H1 (cell line): ENCODE measurements at regions not wholly inside any gene's neighbourhood (a gene's known extent, or its start where the extent isn't known, plus 50 kb on each side); places are given as distances from the start of the nearest gene placed in this dataset.

Experiments used
- CTCF ChIA-PET: fragments of 300-600 bp; sonication (Branson Sonifier 250); formaldehyde crosslinking; loops from one replicate; lab custom pipeline; 2021; ENCODE audit not compliant: partially characterized antibody; lab: Charles Lee
- POLR2A ChIA-PET: fragments of 300-600 bp; sonication (Branson Sonifier 250); formaldehyde crosslinking; loops from one replicate; lab custom pipeline; 2021; ENCODE audit warnings: inconsistent platforms; ENCODE audit not compliant: partially characterized antibody; lab: Charles Lee
- DNase-seq, 2 experiments: peaks; one replicate each; pipeline versions ENCODE4 v3.0.0 to v3.0.0-alpha.2; 2010 to 2022; ENCODE audit warnings: low spot score in 2 of 2, low read depth in 1 of 2, mixed read lengths in 1 of 2
- FAIRE-seq: peaks from 2 replicates; lab custom pipeline; 2011; peaks lifted over from hg19 to GRCh38; lab: Jason Lieb, UNC
- H2AFZ ChIP-seq: 2 replicates; pipeline ENCODE4 v1.8.1; 2012; ENCODE audit warnings: low read length, inconsistent platforms
- H2AK5ac ChIP-seq: 2 replicates; pipeline ENCODE4 v1.6.1; 2013; ENCODE audit warnings: low read depth, low read length
- H2BK120ac ChIP-seq: replicated peaks from 2 replicates; pipeline ENCODE3; 2013; ENCODE audit warnings: low read depth, low read length, inconsistent platforms
- H2BK12ac ChIP-seq: 2 replicates; pipeline ENCODE4 v1.6.1; 2013; ENCODE audit warnings: low read depth, low read length
- H2BK15ac ChIP-seq: 2 replicates; pipeline ENCODE4 v1.6.1; 2013; ENCODE audit warnings: low read length
- H2BK20ac ChIP-seq: 2 replicates; pipeline ENCODE4 v1.6.1; 2013; ENCODE audit warnings: low read length
- H2BK5ac ChIP-seq: 2 replicates; pipeline ENCODE4 v1.6.1; 2013; ENCODE audit warnings: low read depth, low read length
- H3K14ac ChIP-seq: 2 replicates; pipeline ENCODE4 v1.6.1; 2013; ENCODE audit warnings: inconsistent platforms; ENCODE audit not compliant: insufficient read length
- H3K18ac ChIP-seq: 2 replicates; pipeline ENCODE4 v1.6.1; 2013; ENCODE audit warnings: low read length; ENCODE audit errors: extremely low read depth
- H3K23ac ChIP-seq: 2 replicates; pipeline ENCODE4 v1.6.1; 2013; ENCODE audit warnings: inconsistent platforms; ENCODE audit not compliant: insufficient read length
- H3K23me2 ChIP-seq: 2 replicates; pipeline ENCODE4 v1.6.1; 2013; ENCODE audit warnings: low read depth, low read length
- H3K27ac ChIP-seq: 2 replicates; pipeline ENCODE4 v1.6.1; 2011; ENCODE audit warnings: low read depth, low read length, inconsistent platforms
- H3K27me3 ChIP-seq, 4 experiments: replicated peaks in 1 of 4; 1 replicate in 1 of 4; 2 replicates in 3 of 4; pipeline versions ENCODE4 v1.6.1 to v1.8.1; 2011 to 2013; ENCODE audit warnings: low read length in 3 of 4, mild to moderate bottlenecking in 3 of 4, inconsistent platforms in 2 of 4, mixed read lengths in 2 of 4, moderate library complexity in 1 of 4; ENCODE audit not compliant: control insufficient read depth in 3 of 4, insufficient read depth in 3 of 4; ENCODE audit errors: extremely low read depth in 1 of 4
- H3K36me3 ChIP-seq, 4 experiments: 2 replicates each; pipeline versions ENCODE4 v1.6.1 to v1.8.1; 2011 to 2013; ENCODE audit warnings: mild to moderate bottlenecking in 4 of 4, low read length in 3 of 4, moderate library complexity in 2 of 4, control low read depth in 1 of 4, inconsistent platforms in 1 of 4; ENCODE audit not compliant: insufficient read depth in 4 of 4, control insufficient read depth in 2 of 4
- H3K4ac ChIP-seq: replicated peaks from 2 replicates; pipeline ENCODE3; 2013; ENCODE audit warnings: low read length, low read depth, mixed read lengths, inconsistent platforms; ENCODE audit not compliant: insufficient read length
- H3K4me1 ChIP-seq, 4 experiments: replicated peaks in 1 of 4; 1 replicate in 1 of 4; 2 replicates in 3 of 4; pipeline versions ENCODE4 v1.6.1 to v1.8.1; 2011 to 2013; ENCODE audit warnings: low read length in 3 of 4, inconsistent platforms in 2 of 4, mixed read lengths in 1 of 4; ENCODE audit not compliant: insufficient read depth in 4 of 4, control insufficient read depth in 3 of 4
- H3K4me2 ChIP-seq, 2 experiments: 2 replicates each; pipeline versions ENCODE4 v1.6.1 to v1.8.1; 2011 to 2013; ENCODE audit warnings: low read depth in 2 of 2, low read length in 2 of 2, control low read depth in 1 of 2, inconsistent platforms in 1 of 2, mild to moderate bottlenecking in 1 of 2; ENCODE audit not compliant: insufficient read depth in 1 of 2
- H3K4me3 ChIP-seq, 4 experiments: fragments of 200-600, 300-600 bp in 1 of 4; sonication (generic), shearing (Covaris generic), sonication (Bioruptor Twin) in 1 of 4; 2 replicates each; pipeline versions ENCODE4 v1.5.1 to v1.8.1; 2011 to 2016; ENCODE audit warnings: low read length in 4 of 4, low read depth in 3 of 4, control low read depth in 2 of 4, inconsistent platforms in 2 of 4, mild to moderate bottlenecking in 2 of 4, mixed read lengths in 1 of 4, moderate library complexity in 1 of 4; ENCODE audit not compliant: insufficient read depth in 2 of 4; ENCODE audit errors: extremely low read depth in 1 of 4
- H3K56ac ChIP-seq: replicated peaks from 2 replicates; pipeline ENCODE3; 2013; ENCODE audit warnings: low read depth, mild to moderate bottlenecking, mixed read lengths, low read length, inconsistent platforms; ENCODE audit not compliant: insufficient read length
- H3K79me1 ChIP-seq: 2 replicates; pipeline ENCODE4 v1.6.1; 2013; ENCODE audit warnings: low read depth, low read length, control low read depth
- H3K79me2 ChIP-seq, 2 experiments: 2 replicates each; pipeline versions ENCODE4 v1.6.1 to v1.8.1; 2012 to 2013; ENCODE audit warnings: low read length in 2 of 2, mild to moderate bottlenecking in 2 of 2, inconsistent platforms in 1 of 2; ENCODE audit not compliant: insufficient read depth in 2 of 2, control insufficient read depth in 1 of 2
- H3K9ac ChIP-seq, 4 experiments: replicated peaks in 1 of 4; 1 replicate in 1 of 4; 2 replicates in 3 of 4; pipeline versions ENCODE4 v1.6.1 to v1.8.1; 2011 to 2013; ENCODE audit warnings: low read depth in 3 of 4, low read length in 3 of 4, control low read depth in 2 of 4, mild to moderate bottlenecking in 2 of 4, moderate library complexity in 2 of 4, inconsistent platforms in 1 of 4; ENCODE audit errors: extremely low read depth in 1 of 4
- H3K9me3 ChIP-seq, 2 experiments: 2 replicates each; pipeline versions ENCODE4 v1.6.1 to v1.8.1; 2012 to 2013; ENCODE audit warnings: mild to moderate bottlenecking in 2 of 2, moderate library complexity in 2 of 2, control low read depth in 1 of 2, inconsistent platforms in 1 of 2, low read depth in 1 of 2, low read length in 1 of 2, mixed read lengths in 1 of 2; ENCODE audit not compliant: insufficient read depth in 2 of 2
- H4K20me1 ChIP-seq, 2 experiments: replicated peaks in 1 of 2; 2 replicates each; pipeline versions ENCODE3 to v1.8.1; 2011 to 2013; ENCODE audit warnings: inconsistent platforms in 2 of 2, low read length in 2 of 2, mild to moderate bottlenecking in 1 of 2; ENCODE audit not compliant: insufficient read depth in 2 of 2, control insufficient read depth in 1 of 2
- H4K5ac ChIP-seq: 2 replicates; pipeline ENCODE4 v1.6.1; 2013; ENCODE audit warnings: low read length, low read depth, mixed read lengths, inconsistent platforms; ENCODE audit not compliant: insufficient read length
- H4K8ac ChIP-seq: 2 replicates; pipeline ENCODE4 v1.8.0; 2013; ENCODE audit warnings: mild to moderate bottlenecking, moderate library complexity, low read length, inconsistent platforms; ENCODE audit not compliant: insufficient read depth; ENCODE audit errors: extremely low read depth
- H4K91ac ChIP-seq: replicated peaks from 2 replicates; pipeline ENCODE3; 2013; ENCODE audit warnings: low read length, mixed read lengths, inconsistent platforms; ENCODE audit not compliant: insufficient read length
- CHD2 ChIP-seq: IDR thresholded peaks from 2 replicates; pipeline ENCODE4 v1.6.1; 2012; ENCODE audit warnings: low read length, improper control_type of control experiment
- CTBP2 ChIP-seq: IDR thresholded peaks from 2 replicates; pipeline ENCODE4 v1.7.0; 2011; ENCODE audit warnings: borderline replicate concordance, mild to moderate bottlenecking, moderate library complexity, mixed read lengths, low read length; ENCODE audit not compliant: insufficient read depth, insufficient read length
- CTCF ChIP-seq, 3 experiments: IDR thresholded peaks; 1 replicate in 2 of 3; 2 replicates in 1 of 3; pipeline versions ENCODE4 v1.5.1 to v1.6.1; 2011; ENCODE audit warnings: low read length in 3 of 3, mild to moderate bottlenecking in 3 of 3, inconsistent platforms in 2 of 3, low read depth in 1 of 3, moderate library complexity in 1 of 3; ENCODE audit not compliant: insufficient read depth in 1 of 3; ENCODE audit errors: control extremely low read depth in 1 of 3
- GTF2F1 ChIP-seq: IDR thresholded peaks from 2 replicates; pipeline ENCODE4 v1.6.1; 2012; ENCODE audit warnings: low read depth, low read length, improper control_type of control experiment, borderline replicate concordance
- KDM4A ChIP-seq: IDR thresholded peaks from one replicate; pipeline ENCODE4 v1.7.1; 2012; ENCODE audit warnings: low read depth, mild to moderate bottlenecking, moderate library complexity, low read length, inconsistent platforms; ENCODE audit not compliant: severe bottlenecking
- POLR2A ChIP-seq, 2 experiments: IDR thresholded peaks; 1 replicate in 1 of 2; 2 replicates in 1 of 2; pipeline ENCODE4 v1.6.1; 2011; ENCODE audit warnings: low read depth in 2 of 2, low read length in 2 of 2, mild to moderate bottlenecking in 2 of 2; ENCODE audit errors: control extremely low read depth in 1 of 2
- POU5F1 ChIP-seq: IDR thresholded peaks from 2 replicates; pipeline ENCODE4 v1.6.1; 2011; ENCODE audit warnings: low read depth, mild to moderate bottlenecking, low read length, moderate library complexity
- RBBP5 ChIP-seq: IDR thresholded peaks from 2 replicates; pipeline ENCODE4 v1.7.1; 2012; ENCODE audit warnings: low read depth, mild to moderate bottlenecking, inconsistent platforms, low read length, moderate library complexity, borderline replicate concordance
- SIN3A ChIP-seq, 2 experiments: IDR thresholded peaks in 1 of 2; conservative IDR thresholded peaks in 1 of 2; 2 replicates each; pipeline ENCODE4 v1.6.1; 2011 to 2012; ENCODE audit warnings: low read length in 2 of 2, improper control_type of control experiment in 1 of 2, low read depth in 1 of 2, mild to moderate bottlenecking in 1 of 2
- SP1 ChIP-seq: IDR thresholded peaks from 2 replicates; pipeline ENCODE4 v1.6.1; 2011; ENCODE audit warnings: low read depth, low read length
- TBP ChIP-seq: IDR thresholded peaks from 2 replicates; pipeline ENCODE4 v1.6.1; 2011; ENCODE audit warnings: low read depth, low read length, improper control_type of control experiment
- WGBS, 2 experiments: shearing (Covaris generic) in 1 of 2; methylation state at CpG; one replicate each; pipeline versions ENCODE4 v1.1.6 to v1.1.7; 2013 to 2015; ENCODE audit warnings: low lambda C conversion rate in 2 of 2, mixed read lengths in 2 of 2, inconsistent platforms in 1 of 2, low coverage in 1 of 2, missing lambda C conversion rate in 1 of 2; ENCODE audit not compliant: insufficient replicate concordance in 2 of 2, insufficient coverage in 1 of 2, insufficient read length in 1 of 2; ENCODE audit errors: extremely low coverage in 1 of 2, missing lambda C conversion rate in 1 of 2; 5-methylcytosine and 5-hydroxymethylcytosine counted together

- Histone ChIP-seq H2BK12ac (no peak overlapping the region), H3K79me2 (no peaks in the 10 kb centered on the region), H4K8ac (no peak overlapping the region), H3K9me3 (no peaks in the 10 kb centered on the region), H2BK5ac (no peak overlapping the region), H2BK20ac (no peak overlapping the region), H4K91ac (no peak overlapping the region), H3K23me2 (no peaks in the 10 kb centered on the region), H4K20me1 (no peaks in the 10 kb centered on the region), H3K4ac (no peak overlapping the region), H2BK120ac (no peak overlapping the region), H3K56ac (no peak overlapping the region), H3K27me3 (no peaks in the 10 kb centered on the region), H3K9ac (no peak overlapping the region), H3K4me1 (0 out of 7 replicates have a peak, but pooled peaks cover 0 to 2% (median 0%) of the 10 kb centered on the region in 4 experiments), H2AK5ac (no peak overlapping the region), H4K5ac (no peak overlapping the region), H3K4me3 (no peak overlapping the region), H3K14ac (no peak overlapping the region), H3K23ac (no peak overlapping the region), H3K4me2 (no peak overlapping the region), H3K79me1 (no peaks in the 10 kb centered on the region), H3K18ac (no peak overlapping the region), H3K27ac (no peak overlapping the region), H3K36me3 (no peaks in the 10 kb centered on the region), H2AFZ (no peak overlapping the region), H2BK15ac (no peak overlapping the region)
- DNase-seq (no peak), FAIRE-seq (no peak)
- 89% methylated on average over 2 of the region's 2 CpGs; no CpG with 5 or more reads in 1 of the 2 experiments for WGBS, 2 experiments
- CTCF ChIA-PET, result interaction anchor here (0.7 to 1.2 kb wide), 3 partner anchors 156 to 1915 kb away, joined by 3 to 7 read pairs (median 4); no protein-coding TSS in a partner anchor
- POLR2A ChIA-PET, result no interaction called here
- TF ChIP-seq CTBP2 (no peak), CHD2 (no peak), GTF2F1 (no peak), CTCF (IDR thresholded peaks at IDR 0.05; ENCODE audit: control extremely low read depth in 1 of 3, insufficient read depth in 1 of 3, low read depth in 1 of 3, low read length in 3 of 3) (no peak), KDM4A (no peak), RBBP5 (no peak), POLR2A (IDR thresholded peaks at IDR 0.05; ENCODE audit: control extremely low read depth in 1 of 2, low read depth in 2 of 2, low read length in 2 of 2) (no peak), TBP (no peak), SIN3A (conservative IDR thresholded peaks at IDR 0.05 in 1 of 2, IDR thresholded peaks at IDR 0.05 in 1 of 2; ENCODE audit: low read depth in 1 of 2, low read length in 2 of 2) (no peak), SP1 (no peak), POU5F1 (no peak)
These were observed 194.3 kb upstream of the ANO3 start for GRCh38 chr11:26137651-26138050.
